ENCODE measurements at regions not wholly inside any gene's neighbourhood (a gene's known extent, or its start where the extent isn't known, plus 50 kb on each side); places are given as distances from the start of the nearest gene placed in this dataset.

DNA sequence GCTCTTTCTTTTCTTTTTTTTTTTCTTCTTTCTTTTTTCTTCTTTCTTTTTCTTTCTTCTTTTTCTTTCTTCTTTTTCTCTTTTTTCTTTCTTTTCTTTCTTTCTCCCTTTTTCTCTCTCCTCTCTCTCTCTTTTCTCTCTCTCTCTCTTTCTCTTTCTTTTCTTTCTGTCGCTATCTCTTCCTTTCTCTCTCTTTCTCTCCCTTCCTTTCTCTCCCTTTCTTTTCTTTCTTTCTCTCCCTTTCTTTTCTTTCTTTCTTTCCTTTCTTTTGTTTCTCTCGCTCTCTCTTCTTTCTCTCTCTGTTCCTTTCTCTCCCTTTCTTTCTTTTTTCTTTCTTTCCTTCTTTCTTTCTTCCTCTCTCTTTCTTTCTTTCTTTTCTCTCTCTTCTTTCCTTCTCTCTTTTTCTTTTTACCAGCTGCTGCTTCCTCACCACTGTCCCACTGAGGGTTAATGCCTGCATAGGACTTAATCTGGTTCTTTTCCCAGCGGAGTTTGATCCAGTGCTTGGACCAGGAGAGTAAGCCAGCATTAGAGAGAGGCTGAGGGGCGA, 145.4 kb upstream of the SIX2 start:
- no peaks in the 10 kb centered on the region for H3K36me3 ChIP-seq (ENCODE audit: control insufficient read depth, insufficient read depth, low read length)
- TF ChIP-seq, protein P1, sequence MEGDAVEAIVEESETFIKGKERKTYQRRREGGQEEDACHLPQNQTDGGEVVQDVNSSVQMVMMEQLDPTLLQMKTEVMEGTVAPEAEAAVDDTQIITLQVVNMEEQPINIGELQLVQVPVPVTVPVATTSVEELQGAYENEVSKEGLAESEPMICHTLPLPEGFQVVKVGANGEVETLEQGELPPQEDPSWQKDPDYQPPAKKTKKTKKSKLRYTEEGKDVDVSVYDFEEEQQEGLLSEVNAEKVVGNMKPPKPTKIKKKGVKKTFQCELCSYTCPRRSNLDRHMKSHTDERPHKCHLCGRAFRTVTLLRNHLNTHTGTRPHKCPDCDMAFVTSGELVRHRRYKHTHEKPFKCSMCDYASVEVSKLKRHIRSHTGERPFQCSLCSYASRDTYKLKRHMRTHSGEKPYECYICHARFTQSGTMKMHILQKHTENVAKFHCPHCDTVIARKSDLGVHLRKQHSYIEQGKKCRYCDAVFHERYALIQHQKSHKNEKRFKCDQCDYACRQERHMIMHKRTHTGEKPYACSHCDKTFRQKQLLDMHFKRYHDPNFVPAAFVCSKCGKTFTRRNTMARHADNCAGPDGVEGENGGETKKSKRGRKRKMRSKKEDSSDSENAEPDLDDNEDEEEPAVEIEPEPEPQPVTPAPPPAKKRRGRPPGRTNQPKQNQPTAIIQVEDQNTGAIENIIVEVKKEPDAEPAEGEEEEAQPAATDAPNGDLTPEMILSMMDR (IDR thresholded peaks at IDR 0.05; ENCODE audit: insufficient read depth, low read length, poor library complexity, severe bottlenecking) = no peak
- peaks cover 2% of the 10 kb centered on the region for H3K27me3 ChIP-seq (ENCODE audit: control insufficient read depth, insufficient read depth, low read length)
- no peak overlapping the region for H3K4me3 ChIP-seq (ENCODE audit: low read depth, low read length)
- DNase-seq (ENCODE audit: low read depth) = no peak

DNA sequence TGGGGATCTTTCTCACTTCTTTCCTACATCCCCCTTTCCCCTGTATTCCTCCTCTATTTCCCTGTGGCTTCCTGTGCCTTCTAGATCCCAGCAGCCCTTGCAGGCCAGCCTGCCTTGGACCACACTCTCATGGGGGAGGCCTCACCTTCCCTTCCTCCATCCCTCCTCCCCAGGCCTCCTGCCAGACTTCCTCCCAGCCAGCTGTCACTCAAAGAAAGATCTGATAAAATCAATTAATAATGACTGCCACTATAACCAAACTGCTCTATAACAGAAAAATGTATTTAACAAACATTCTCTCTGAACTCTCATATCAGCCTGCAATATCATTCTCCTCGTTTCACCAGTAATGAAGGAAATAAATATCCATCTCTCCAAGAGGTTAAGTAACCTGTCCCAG, 144.9 kb upstream of the SIX2 start:
- Histone ChIP-seq H3K36me3 (ENCODE audit: control insufficient read depth, insufficient read depth, low read length) (no peaks in the 10 kb centered on the region), H3K27me3 (ENCODE audit: control insufficient read depth, insufficient read depth, low read length) (peaks cover 2% of the 10 kb centered on the region), H3K4me3 (ENCODE audit: low read depth, low read length) (no peak overlapping the region)
- DNase-seq (ENCODE audit: low read depth) = no peak
- TF ChIP-seq, protein P1 (IDR thresholded peaks at IDR 0.05; ENCODE audit: insufficient read depth, low read length, poor library complexity, severe bottlenecking) = no peak

DNA sequence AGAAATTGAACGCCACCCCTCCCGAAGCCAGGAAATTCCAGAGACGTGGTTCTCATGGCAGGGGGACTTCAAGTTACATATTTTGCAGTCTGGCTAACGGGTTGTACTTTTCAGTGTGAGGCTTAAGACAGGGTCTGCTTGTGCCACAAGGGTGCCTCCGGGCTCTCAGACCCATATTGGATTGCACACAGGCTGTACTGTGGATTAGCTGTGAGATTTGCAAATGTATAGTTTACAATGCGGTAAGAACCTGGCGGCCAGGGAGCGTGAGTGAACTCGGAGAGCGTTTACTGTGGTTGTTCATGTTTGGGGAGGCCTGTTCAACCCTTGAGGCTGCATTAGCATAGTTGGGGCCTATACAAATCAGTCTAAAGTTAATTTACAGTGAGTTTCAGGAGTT, 143.9 kb upstream of the SIX2 start:
- no peak for DNase-seq (ENCODE audit: low read depth)
- Histone ChIP-seq H3K27me3 (ENCODE audit: control insufficient read depth, insufficient read depth, low read length) (peaks cover 2% of the 10 kb centered on the region), H3K4me3 (ENCODE audit: low read depth, low read length) (no peak overlapping the region), H3K36me3 (ENCODE audit: control insufficient read depth, insufficient read depth, low read length) (no peaks in the 10 kb centered on the region)
- TF ChIP-seq, protein P1 (IDR thresholded peaks at IDR 0.05; ENCODE audit: insufficient read depth, low read length, poor library complexity, severe bottlenecking) = no peak

DNA sequence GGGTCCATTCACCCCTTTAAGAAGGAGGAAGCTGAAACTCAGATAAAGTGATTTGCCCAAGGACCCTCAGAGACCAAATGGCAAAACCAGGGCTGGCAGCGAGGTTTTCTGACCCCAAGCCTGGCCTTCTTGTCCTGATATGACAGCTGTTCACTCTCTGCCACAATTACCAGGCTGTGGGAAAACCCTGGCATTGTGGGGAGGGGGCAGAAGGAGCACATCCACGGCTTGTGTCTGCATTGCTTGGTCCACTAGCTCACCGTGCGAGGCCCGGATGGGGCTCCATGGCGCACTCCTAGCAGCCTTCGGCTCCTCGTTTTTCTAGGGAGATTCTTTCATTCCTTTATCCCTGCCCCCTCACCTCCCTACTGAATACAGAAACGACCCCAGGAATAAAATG, 143.4 kb upstream of the SIX2 start:
- Histone ChIP-seq H3K27me3 (ENCODE audit: control insufficient read depth, insufficient read depth, low read length) (peaks cover 2% of the 10 kb centered on the region), H3K4me3 (ENCODE audit: low read depth, low read length) (no peak overlapping the region), H3K36me3 (ENCODE audit: control insufficient read depth, insufficient read depth, low read length) (no peaks in the 10 kb centered on the region)
- TF ChIP-seq, protein P1 (IDR thresholded peaks at IDR 0.05; ENCODE audit: insufficient read depth, low read length, poor library complexity, severe bottlenecking) = no peak
- no peak for DNase-seq (ENCODE audit: low read depth)

DNA sequence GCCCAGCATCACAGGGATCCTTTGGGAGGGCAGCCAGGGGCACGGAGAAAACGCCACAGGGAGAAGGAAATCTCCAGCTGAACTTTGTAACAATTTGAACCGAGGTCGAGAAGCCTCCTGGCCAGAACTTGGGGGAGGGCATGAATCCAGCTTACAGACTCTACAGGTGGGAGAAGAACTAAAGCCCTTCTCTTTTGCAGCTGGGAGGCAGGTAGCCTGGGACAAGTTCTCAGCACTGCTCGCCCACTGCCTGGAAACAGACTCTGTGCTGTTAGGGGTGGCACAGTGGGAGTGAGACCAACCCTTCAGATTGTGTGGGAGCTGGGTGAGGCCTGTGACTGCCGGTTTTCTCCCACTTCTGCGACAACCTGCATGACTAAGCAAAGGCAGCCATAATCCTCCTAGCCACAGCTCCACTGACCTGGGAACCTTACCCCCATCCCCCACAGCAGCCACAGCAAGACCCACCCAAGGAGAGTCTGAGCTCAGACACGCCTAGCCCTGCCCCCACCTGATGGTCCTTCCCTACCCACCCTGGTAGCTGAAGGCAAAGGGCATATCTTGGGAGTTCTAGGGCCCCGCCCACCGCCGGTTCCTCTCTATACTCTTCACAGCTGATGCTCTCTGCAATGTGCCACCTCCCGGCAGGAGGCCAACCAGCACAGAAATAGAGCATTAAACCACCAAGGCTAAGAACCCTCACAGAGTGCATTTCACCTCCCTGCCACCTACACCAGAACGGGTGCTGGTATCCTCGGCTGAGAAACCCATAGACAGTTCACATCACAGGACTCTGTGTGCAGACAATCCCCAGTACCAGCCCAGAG, 136.0 kb upstream of the SIX2 start:
- H3K27me3 ChIP-seq (ENCODE audit: control insufficient read depth, insufficient read depth, low read length) = peaks cover 8% of the 10 kb centered on the region
- TF ChIP-seq, protein P1 (IDR thresholded peaks at IDR 0.05; ENCODE audit: insufficient read depth, low read length, poor library complexity, severe bottlenecking) = no peak
- H3K4me3 ChIP-seq (ENCODE audit: low read depth, low read length) = no peak overlapping the region
- H3K36me3 ChIP-seq (ENCODE audit: control insufficient read depth, insufficient read depth, low read length) = no peaks in the 10 kb centered on the region
- no peak for DNase-seq (ENCODE audit: low read depth)

All from kidney epithelial cell (primary cell).